HL-60 (cell line): ENCODE measurements at regions not wholly inside any gene's neighbourhood (a gene's known extent, or its start where the extent isn't known, plus 50 kb on each side); places are given as distances from the start of the nearest gene placed in this dataset.

Experiments
- DNase-seq, 2 experiments: peaks; one replicate each; pipeline ENCODE4 v3.0.0-alpha.2; 2010 to 2020; ENCODE audit warnings: low read depth in 1 of 2, low spot score in 1 of 2
- H3K27ac ChIP-seq: fragments of 250-450 bp; sonication (Bioruptor Pico); replicated peaks from 2 replicates; pipeline ENCODE4 v1.5.1; 2020; ENCODE audit warnings: mild to moderate bottlenecking, moderate library complexity
- H3K27me3 ChIP-seq: fragments of 250-450 bp; sonication (Bioruptor Pico); 2 replicates; pipeline ENCODE4 v1.5.1; 2021; ENCODE audit warnings: mild to moderate bottlenecking, moderate library complexity; ENCODE audit not compliant: insufficient read depth, poor library complexity, severe bottlenecking
- H3K4me3 ChIP-seq: replicated peaks from 2 replicates; pipeline ENCODE4 v1.5.1; 2011; ENCODE audit warnings: mild to moderate bottlenecking, control low read depth, low read length; ENCODE audit not compliant: insufficient read depth
- CTCF ChIP-seq: IDR thresholded peaks from one replicate; pipeline ENCODE4 v1.5.1; 2011; ENCODE audit warnings: low read length, control low read depth, inconsistent platforms; ENCODE audit not compliant: insufficient read depth
- GABPA ChIP-seq: IDR thresholded peaks from 2 replicates; pipeline ENCODE4 v1.6.1; 2012; ENCODE audit warnings: low read depth
- POLR2AphosphoS5 ChIP-seq: IDR thresholded peaks from 2 replicates; pipeline ENCODE4 v1.6.1; 2012; ENCODE audit warnings: low read depth
- SPI1 ChIP-seq: IDR thresholded peaks from 2 replicates; pipeline ENCODE4 v1.6.1; 2012; ENCODE audit warnings: low read depth, mild to moderate bottlenecking, borderline replicate concordance
- TF ChIP-seq, protein P1 (sequence below): IDR thresholded peaks from 2 replicates; pipeline ENCODE4 v1.6.1; 2012; ENCODE audit warnings: low read depth; ENCODE audit not compliant: insufficient replicate concordance

GRCh38 chrX:122091571-122091970 lies 1044.2 kb downstream of the GLUD2 start:
- Histone ChIP-seq H3K4me3 (no peak overlapping the region), H3K27ac (no peak overlapping the region), H3K27me3 (no peaks in the 10 kb centered on the region)
- TF ChIP-seq POLR2AphosphoS5 (no peak), CTCF (no peak), SPI1 (no peak), GABPA (no peak)
- TF ChIP-seq, protein P1, sequence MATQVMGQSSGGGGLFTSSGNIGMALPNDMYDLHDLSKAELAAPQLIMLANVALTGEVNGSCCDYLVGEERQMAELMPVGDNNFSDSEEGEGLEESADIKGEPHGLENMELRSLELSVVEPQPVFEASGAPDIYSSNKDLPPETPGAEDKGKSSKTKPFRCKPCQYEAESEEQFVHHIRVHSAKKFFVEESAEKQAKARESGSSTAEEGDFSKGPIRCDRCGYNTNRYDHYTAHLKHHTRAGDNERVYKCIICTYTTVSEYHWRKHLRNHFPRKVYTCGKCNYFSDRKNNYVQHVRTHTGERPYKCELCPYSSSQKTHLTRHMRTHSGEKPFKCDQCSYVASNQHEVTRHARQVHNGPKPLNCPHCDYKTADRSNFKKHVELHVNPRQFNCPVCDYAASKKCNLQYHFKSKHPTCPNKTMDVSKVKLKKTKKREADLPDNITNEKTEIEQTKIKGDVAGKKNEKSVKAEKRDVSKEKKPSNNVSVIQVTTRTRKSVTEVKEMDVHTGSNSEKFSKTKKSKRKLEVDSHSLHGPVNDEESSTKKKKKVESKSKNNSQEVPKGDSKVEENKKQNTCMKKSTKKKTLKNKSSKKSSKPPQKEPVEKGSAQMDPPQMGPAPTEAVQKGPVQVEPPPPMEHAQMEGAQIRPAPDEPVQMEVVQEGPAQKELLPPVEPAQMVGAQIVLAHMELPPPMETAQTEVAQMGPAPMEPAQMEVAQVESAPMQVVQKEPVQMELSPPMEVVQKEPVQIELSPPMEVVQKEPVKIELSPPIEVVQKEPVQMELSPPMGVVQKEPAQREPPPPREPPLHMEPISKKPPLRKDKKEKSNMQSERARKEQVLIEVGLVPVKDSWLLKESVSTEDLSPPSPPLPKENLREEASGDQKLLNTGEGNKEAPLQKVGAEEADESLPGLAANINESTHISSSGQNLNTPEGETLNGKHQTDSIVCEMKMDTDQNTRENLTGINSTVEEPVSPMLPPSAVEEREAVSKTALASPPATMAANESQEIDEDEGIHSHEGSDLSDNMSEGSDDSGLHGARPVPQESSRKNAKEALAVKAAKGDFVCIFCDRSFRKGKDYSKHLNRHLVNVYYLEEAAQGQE: no peak
- DNase-seq: no peak

DNA sequence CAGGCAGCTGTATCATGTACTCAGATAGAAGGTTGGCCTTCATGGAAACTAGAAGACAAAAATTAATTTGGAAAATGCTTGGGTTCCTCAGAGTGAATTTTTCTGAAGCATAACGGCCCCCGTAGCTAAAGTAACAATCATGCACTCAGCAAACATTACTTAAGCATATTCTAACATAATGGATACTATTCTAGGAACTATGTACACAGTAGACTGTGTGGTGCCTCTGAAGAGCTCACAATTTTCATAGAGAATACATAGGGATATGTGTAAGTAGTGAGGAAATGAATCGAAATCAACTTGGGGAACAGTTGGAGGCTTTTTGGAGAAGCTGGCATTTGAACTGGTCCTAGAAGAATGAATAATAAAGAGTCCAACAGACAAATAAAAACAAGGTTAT lies 1045.0 kb downstream of the GLUD2 start:
- no peaks in the 10 kb centered on the region for H3K27me3 ChIP-seq
- DNase-seq: no peak
- no peak for TF ChIP-seq GABPA
- TF ChIP-seq SPI1: no peak
- TF ChIP-seq CTCF: no peak
- no peak for TF ChIP-seq POLR2AphosphoS5
- TF ChIP-seq, protein P1: no peak
- H3K4me3 ChIP-seq: no peak overlapping the region
- no peak overlapping the region for H3K27ac ChIP-seq

DNA sequence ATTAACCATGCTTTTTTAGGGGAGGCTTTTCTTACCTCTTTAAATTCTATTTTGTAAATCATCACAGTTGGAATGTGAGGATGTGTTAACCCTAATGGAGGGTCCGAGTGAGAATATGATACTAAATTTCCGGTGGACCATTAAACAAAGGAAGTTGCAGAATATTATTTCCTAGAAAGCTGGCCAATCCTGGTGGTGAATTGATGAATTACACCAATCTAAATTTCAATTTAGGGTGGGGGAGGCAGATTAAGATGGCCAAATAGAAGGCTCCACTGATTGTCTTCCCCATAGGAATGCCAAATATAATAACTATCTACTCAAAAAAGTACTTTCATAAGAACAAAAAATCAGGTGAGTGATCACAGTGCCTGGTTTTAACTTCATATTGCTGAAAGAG lies 1045.6 kb downstream of the GLUD2 start:
- H3K27me3 ChIP-seq: no peaks in the 10 kb centered on the region
- no peak overlapping the region for H3K27ac ChIP-seq
- no peak for DNase-seq
- no peak overlapping the region for H3K4me3 ChIP-seq
- TF ChIP-seq, protein P1: no peak
- TF ChIP-seq CTCF (no peak), GABPA (no peak)
